ENCODE measurements at regions not wholly inside any gene's neighbourhood (a gene's known extent, or its start where the extent isn't known, plus 50 kb on each side); places are given as distances from the start of the nearest gene placed in this dataset.

DNA sequence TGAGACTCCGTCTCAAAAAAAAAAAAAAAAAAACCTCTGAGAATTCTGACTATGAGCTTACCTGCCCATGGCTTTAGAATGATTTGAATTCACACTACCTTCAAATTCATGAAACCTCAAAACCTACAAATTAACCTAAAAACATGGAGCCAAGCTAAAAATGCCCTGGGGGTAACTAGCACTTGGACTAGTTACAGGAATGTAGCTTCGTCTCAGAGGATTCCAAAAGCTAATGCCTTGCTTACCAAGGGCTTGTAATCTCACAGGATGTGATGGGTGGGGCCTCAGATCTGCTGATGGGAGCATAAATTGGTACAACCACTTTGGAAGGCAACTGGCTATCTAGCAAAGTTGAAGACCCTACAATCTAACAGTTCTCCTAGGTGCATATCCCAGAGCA is 79.4 kb upstream of the SPRY1 start:
- in situ Hi-C loops (cut with MboI; ENCODE audit: low pct_ligation_motif_present in 1 of 4, low pct_unique_long_range_greater_than_20kb in 1 of 4, low sequenced_read_pairs in 3 of 4) = no loop called here
- H3K4me3 ChIP-seq = no peak overlapping the region
- no peak for DNase-seq
- H3K4me1 ChIP-seq = no peaks in the 10 kb centered on the region
- intact Hi-C loops (cut with DNase I; ENCODE audit: low total_unique reads) = no loop called here
- H3K27ac ChIP-seq = no peak overlapping the region
- TF ChIP-seq POLR2A (IDR thresholded peaks at IDR 0.05) (no peak), POLR2AphosphoS5 (IDR thresholded peaks at IDR 0.05) (no peak), EP300 (IDR thresholded peaks at IDR 0.05; ENCODE audit: low read depth) (no peak)
- TF ChIP-seq, protein P1, sequence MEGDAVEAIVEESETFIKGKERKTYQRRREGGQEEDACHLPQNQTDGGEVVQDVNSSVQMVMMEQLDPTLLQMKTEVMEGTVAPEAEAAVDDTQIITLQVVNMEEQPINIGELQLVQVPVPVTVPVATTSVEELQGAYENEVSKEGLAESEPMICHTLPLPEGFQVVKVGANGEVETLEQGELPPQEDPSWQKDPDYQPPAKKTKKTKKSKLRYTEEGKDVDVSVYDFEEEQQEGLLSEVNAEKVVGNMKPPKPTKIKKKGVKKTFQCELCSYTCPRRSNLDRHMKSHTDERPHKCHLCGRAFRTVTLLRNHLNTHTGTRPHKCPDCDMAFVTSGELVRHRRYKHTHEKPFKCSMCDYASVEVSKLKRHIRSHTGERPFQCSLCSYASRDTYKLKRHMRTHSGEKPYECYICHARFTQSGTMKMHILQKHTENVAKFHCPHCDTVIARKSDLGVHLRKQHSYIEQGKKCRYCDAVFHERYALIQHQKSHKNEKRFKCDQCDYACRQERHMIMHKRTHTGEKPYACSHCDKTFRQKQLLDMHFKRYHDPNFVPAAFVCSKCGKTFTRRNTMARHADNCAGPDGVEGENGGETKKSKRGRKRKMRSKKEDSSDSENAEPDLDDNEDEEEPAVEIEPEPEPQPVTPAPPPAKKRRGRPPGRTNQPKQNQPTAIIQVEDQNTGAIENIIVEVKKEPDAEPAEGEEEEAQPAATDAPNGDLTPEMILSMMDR (IDR thresholded peaks at IDR 0.05) = no peak
- H3K36me3 ChIP-seq = no peaks in the 10 kb centered on the region
- no peaks in the 10 kb centered on the region for H3K27me3 ChIP-seq
- WGBS, 2 donors (ENCODE audit: low coverage in 1 of 2) = 98% methylated on average over 2 of the region's 2 CpGs; no CpG with 5 or more reads in 1 of the 2 donors
- peaks cover 7 to 10% of the 10 kb centered on the region in 2 donors for H3K9me3 ChIP-seq

DNA sequence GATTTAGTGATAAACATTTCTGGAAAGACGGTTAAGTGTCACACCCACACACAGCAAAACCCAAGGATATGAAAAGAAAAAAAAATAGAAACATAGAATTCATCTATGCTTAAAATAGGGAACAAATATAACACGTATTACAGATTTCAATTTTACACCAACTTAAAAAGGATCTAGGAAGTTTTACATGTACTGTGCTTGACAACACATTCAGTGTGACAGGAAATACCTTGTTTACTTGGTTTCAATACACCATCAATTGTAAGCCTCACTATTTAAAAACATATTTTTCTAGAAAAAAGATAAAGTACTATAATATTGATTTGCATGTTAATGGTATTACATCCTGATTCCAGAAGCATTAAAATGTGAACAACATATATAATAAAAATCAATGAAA is 77.0 kb upstream of the SPRY1 start:
- no peak for TF ChIP-seq POLR2A (IDR thresholded peaks at IDR 0.05)
- no peak for TF ChIP-seq POLR2AphosphoS5 (IDR thresholded peaks at IDR 0.05)
- TF ChIP-seq, protein P1 (IDR thresholded peaks at IDR 0.05) = no peak
- TF ChIP-seq EP300 (IDR thresholded peaks at IDR 0.05; ENCODE audit: low read depth) = no peak
- no peaks in the 10 kb centered on the region for H3K4me1 ChIP-seq
- peaks cover 11 to 16% of the 10 kb centered on the region in 2 donors for H3K9me3 ChIP-seq
- H3K27me3 ChIP-seq = no peaks in the 10 kb centered on the region
- WGBS, 2 donors (ENCODE audit: low coverage in 1 of 2) = 84% methylated on average over 2 of the region's 2 CpGs
- no peak for DNase-seq
- no peak overlapping the region for H3K27ac ChIP-seq
- in situ Hi-C loops (cut with MboI; ENCODE audit: low pct_ligation_motif_present in 1 of 4, low pct_unique_long_range_greater_than_20kb in 1 of 4, low sequenced_read_pairs in 3 of 4) = no loop called here
- H3K36me3 ChIP-seq = no peaks in the 10 kb centered on the region
- intact Hi-C loops (cut with DNase I; ENCODE audit: low total_unique reads) = no loop called here
- no peak overlapping the region for H3K4me3 ChIP-seq

DNA sequence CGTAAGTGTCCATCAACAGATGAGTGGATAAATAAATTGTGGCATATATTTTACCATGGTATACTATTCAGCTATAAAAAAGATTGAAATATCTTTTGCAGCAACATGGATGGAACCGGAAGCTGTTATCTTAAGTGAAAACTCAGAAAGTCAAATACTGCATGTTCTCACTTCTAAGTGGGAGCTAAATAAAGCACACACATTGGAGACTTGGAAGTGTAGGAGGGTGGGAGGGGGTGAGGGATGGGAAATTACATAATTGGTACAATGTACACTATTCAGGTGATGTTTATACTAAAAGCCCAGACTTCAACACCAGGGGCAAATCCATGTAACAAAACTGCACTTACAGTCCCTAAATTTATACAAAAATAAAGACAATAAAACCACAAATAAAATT is 72.6 kb upstream of the SPRY1 start:
- H3K36me3 ChIP-seq = no peaks in the 10 kb centered on the region
- H3K27me3 ChIP-seq = no peaks in the 10 kb centered on the region
- no peaks in the 10 kb centered on the region for H3K4me1 ChIP-seq
- no peak overlapping the region for H3K4me3 ChIP-seq
- no peak for DNase-seq
- TF ChIP-seq, protein P1 (IDR thresholded peaks at IDR 0.05) = no peak
- TF ChIP-seq EP300 (IDR thresholded peaks at IDR 0.05; ENCODE audit: low read depth) = no peak
- TF ChIP-seq POLR2AphosphoS5 (IDR thresholded peaks at IDR 0.05) = no peak
- no peak for TF ChIP-seq POLR2A (IDR thresholded peaks at IDR 0.05)
- H3K27ac ChIP-seq = no peak overlapping the region
- 79 to 93% methylated on average over 2 of the region's 2 CpGs for WGBS, 2 donors (ENCODE audit: low coverage in 1 of 2)
- H3K9me3 ChIP-seq = peaks cover 11 to 16% of the 10 kb centered on the region in 2 donors
- in situ Hi-C loops (cut with MboI; ENCODE audit: low pct_ligation_motif_present in 1 of 4, low pct_unique_long_range_greater_than_20kb in 1 of 4, low sequenced_read_pairs in 3 of 4) = no loop called here
- intact Hi-C loops (cut with DNase I; ENCODE audit: low total_unique reads) = no loop called here

DNA sequence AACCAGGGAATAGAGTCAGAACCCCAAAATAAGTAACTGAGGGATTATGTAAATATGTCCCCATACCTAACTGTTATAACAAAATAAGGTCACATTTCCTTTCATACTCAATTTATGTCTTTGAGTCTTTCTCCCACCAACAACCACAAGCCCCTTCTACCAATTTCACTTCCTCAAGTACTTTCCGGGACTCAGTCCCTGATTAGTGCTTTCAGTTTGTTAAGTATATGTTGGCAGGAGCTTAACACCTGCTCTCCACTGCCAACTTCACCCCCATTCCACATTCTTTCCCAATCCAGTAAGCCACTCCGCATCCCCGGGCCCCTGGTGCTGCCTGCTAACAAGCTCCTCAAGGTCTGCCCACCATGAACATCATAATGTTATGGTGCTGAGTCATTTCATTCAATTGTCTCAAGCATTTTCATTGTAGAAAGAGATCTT is 71.3 kb upstream of the SPRY1 start:
- Histone ChIP-seq H3K36me3 (no peaks in the 10 kb centered on the region), H3K9me3 (peaks cover 11 to 16% of the 10 kb centered on the region in 2 donors), H3K4me1 (no peaks in the 10 kb centered on the region), H3K27me3 (no peaks in the 10 kb centered on the region), H3K4me3 (no peak overlapping the region), H3K27ac (no peak overlapping the region)
- no peak for DNase-seq
- intact Hi-C loops (cut with DNase I; ENCODE audit: low total_unique reads) (no loop called here), in situ Hi-C loops (cut with MboI; ENCODE audit: low pct_ligation_motif_present in 1 of 4, low pct_unique_long_range_greater_than_20kb in 1 of 4, low sequenced_read_pairs in 3 of 4) (no loop called here)
- TF ChIP-seq POLR2AphosphoS5 (IDR thresholded peaks at IDR 0.05) (no peak), EP300 (IDR thresholded peaks at IDR 0.05; ENCODE audit: low read depth) (no peak), POLR2A (IDR thresholded peaks at IDR 0.05) (no peak)
- TF ChIP-seq, protein P1 (IDR thresholded peaks at IDR 0.05) = no peak
- WGBS, 2 donors (ENCODE audit: low coverage in 1 of 2) = 65 to 92% methylated on average over 3 of the region's 3 CpGs
